ENCODE measurements at regions not wholly inside any gene's neighbourhood (a gene's known extent, or its start where the extent isn't known, plus 50 kb on each side); places are given as distances from the start of the nearest gene placed in this dataset.

DNA sequence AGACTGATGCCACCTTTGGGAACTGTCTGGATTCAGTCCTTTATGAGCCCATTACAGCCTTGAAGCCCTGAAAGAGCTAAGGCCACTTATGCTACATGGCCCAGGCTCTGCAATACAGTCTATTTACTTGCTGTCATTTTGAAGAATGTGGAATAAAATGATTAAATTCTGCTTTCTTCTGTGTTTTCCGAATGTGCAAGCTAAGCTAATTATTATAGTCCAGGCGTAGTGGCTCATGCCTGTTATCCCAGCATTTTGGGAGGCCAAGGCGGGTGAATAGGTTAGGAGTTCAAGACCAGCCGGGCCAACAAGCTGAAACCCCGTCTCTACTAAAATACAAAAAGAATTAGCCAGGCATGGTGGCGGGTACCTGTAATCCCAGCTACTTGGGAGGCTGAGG lies 142.5 kb downstream of the TEX29 start:
- no peak overlapping the region for H3K27ac ChIP-seq
- TF ChIP-seq CTCF (IDR thresholded peaks at IDR 0.05) (no peak), ZFX (IDR thresholded peaks at IDR 0.05; ENCODE audit: borderline replicate concordance) (no peak)

GRCh38 chr13:111467111-111467890 lies 146.9 kb downstream of the TEX29 start:
- no peak overlapping the region for H3K27ac ChIP-seq
- TF ChIP-seq CTCF (IDR thresholded peaks at IDR 0.05) (no peak), ZFX (IDR thresholded peaks at IDR 0.05; ENCODE audit: borderline replicate concordance) (no peak)

DNA sequence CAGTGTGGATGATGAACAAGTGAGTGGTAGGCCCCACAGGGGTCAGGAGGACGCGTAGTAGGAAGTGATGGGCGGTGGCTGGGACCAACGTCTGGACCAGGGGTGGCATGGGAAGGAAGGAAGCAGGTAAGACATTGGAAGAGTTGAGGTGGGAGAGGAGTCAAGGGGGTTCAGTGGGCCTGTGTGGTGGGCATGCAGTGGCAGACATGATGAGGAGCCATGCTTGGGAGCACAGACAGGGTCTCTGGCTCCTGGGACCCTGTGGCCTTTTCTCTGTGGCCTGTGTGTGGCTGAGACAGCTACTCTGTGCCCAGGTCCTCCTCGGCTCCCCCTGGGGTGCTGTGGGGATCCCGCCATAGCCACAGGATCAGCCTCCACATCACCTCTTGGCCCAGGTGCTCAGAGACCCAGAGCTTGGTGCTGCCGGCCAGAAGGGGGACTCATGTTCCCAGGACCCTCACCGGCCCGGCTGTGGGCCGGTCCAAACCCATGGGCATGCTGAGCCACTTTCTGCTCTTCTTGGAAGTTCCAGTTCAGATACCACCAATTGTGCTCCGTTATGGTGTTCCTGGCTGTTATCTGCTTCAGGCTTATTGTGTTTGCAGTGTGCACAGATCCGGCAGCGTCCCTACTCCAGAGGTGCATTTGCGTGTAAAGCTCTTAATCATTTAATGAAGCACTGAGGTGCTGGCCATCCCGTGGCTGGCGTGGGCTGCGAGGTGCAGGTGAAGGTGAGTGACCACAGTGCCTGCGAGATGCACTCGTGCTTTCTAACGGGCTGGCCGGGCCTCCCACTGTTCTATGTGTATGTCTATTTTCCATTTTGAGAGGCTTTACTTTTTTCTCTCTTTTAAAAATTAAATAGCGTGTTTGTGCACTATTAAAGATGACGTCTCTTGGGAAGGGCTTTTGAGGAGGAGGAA lies 147.9 kb downstream of the TEX29 start:
- TF ChIP-seq ZFX (IDR thresholded peaks at IDR 0.05; ENCODE audit: borderline replicate concordance) (no peak), CTCF (IDR thresholded peaks at IDR 0.05) (no peak)
- H3K27ac ChIP-seq, result no peak overlapping the region

GRCh38 chr13:111469450-111469849 lies 149.0 kb downstream of the TEX29 start:
- TF ChIP-seq CTCF (IDR thresholded peaks at IDR 0.05) (no peak), ZFX (IDR thresholded peaks at IDR 0.05; ENCODE audit: borderline replicate concordance) (no peak)
- H3K27ac ChIP-seq, result no peak overlapping the region

GRCh38 chr13:111469916-111470506 lies 149.6 kb downstream of the TEX29 start:
- no peak overlapping the region for H3K27ac ChIP-seq
- TF ChIP-seq ZFX (IDR thresholded peaks at IDR 0.05; ENCODE audit: borderline replicate concordance) (no peak), CTCF (IDR thresholded peaks at IDR 0.05) (no peak)

DNA sequence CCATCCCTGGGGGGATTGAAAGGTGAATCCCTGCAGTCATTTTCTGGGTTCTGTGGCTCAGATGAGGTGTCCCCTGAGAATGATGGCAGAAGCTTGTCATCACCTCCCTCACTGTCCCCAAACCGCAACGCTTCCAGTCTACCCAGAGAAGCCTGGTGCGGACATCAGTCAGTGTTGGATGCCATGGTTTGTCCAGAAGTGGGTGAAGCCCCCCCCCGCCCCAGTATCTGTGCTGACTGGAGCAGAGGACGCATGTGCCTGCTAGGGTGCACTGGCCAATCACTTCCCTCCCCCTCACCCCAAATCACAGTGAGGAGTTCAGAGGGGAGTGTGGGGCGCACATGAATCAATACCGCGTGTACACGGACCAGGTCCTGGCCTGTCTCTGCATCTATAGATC lies 150.5 kb downstream of the TEX29 start:
- no peak for TF ChIP-seq ZFX (IDR thresholded peaks at IDR 0.05; ENCODE audit: borderline replicate concordance)
- no peak for TF ChIP-seq CTCF (IDR thresholded peaks at IDR 0.05)
- no peak overlapping the region for H3K27ac ChIP-seq
